KMS-11 (cell line): ENCODE measurements at regions not wholly inside any gene's neighbourhood (a gene's known extent, or its start where the extent isn't known, plus 50 kb on each side); places are given as distances from the start of the nearest gene placed in this dataset.
A peak's percentile ranks its signal among the peaks of the same experiment; 100 is the strongest.
"Not testable (repeated sequence)": the region's sequence is repeated elsewhere in the genome, so short reads cannot be mapped to it uniquely, and the experiment has no call there.

Experiments
- H2AFZ ChIP-seq: fragments of 200-600 bp; sonication (generic); 2 replicates; pipeline ENCODE4 v1.6.1; 2016; ENCODE audit warnings: antibody characterized with exemption, mixed run types, low read depth
- H3K27ac ChIP-seq: fragments of 200-600 bp; sonication (generic); 2 replicates; pipeline ENCODE4 v1.6.1; 2016; ENCODE audit warnings: mild to moderate bottlenecking, mixed run types
- H3K27me3 ChIP-seq: fragments of 200-600 bp; sonication (generic); 2 replicates; pipeline ENCODE4 v1.6.1; 2017; ENCODE audit warnings: mild to moderate bottlenecking, low read depth, mixed run types, moderate library complexity; ENCODE audit not compliant: insufficient read depth
- H3K36me3 ChIP-seq: fragments of 200-600 bp; sonication (generic); 2 replicates; pipeline ENCODE4 v1.6.1; 2017; ENCODE audit warnings: mild to moderate bottlenecking, mixed run types; ENCODE audit not compliant: insufficient read depth
- H3K4me1 ChIP-seq: fragments of 200-600 bp; sonication (generic); 2 replicates; pipeline ENCODE4 v1.6.1; 2016; ENCODE audit warnings: mild to moderate bottlenecking, low read depth, mixed run types; ENCODE audit not compliant: poor library complexity, severe bottlenecking
- H3K4me2 ChIP-seq: fragments of 200-600 bp; sonication (generic); 2 replicates; pipeline ENCODE4 v1.7.0; 2016; ENCODE audit warnings: mild to moderate bottlenecking, mixed run types
- H3K4me3 ChIP-seq: fragments of 200-600 bp; sonication (generic); IDR thresholded peaks from 2 replicates; pipeline ENCODE4 v1.6.1; 2017; ENCODE audit warnings: low read depth, low read length, mixed read lengths; ENCODE audit not compliant: insufficient read depth
- H3K79me2 ChIP-seq: fragments of 200-600 bp; sonication (generic); 2 replicates; pipeline ENCODE4 v1.6.1; 2016; ENCODE audit warnings: low read depth, mixed run types; ENCODE audit not compliant: insufficient read depth
- H3K9ac ChIP-seq: fragments of 200-600 bp; sonication (generic); 2 replicates; pipeline ENCODE4 v1.6.1; 2016; ENCODE audit warnings: mild to moderate bottlenecking, mixed run types
- H4K20me1 ChIP-seq: fragments of 200-600 bp; sonication (generic); 2 replicates; pipeline ENCODE4 v1.6.1; 2016; ENCODE audit warnings: mild to moderate bottlenecking, mixed run types; ENCODE audit not compliant: insufficient read depth
- TF ChIP-seq, protein P1 (sequence below): fragments of 200-600 bp; sonication (generic); conservative IDR thresholded peaks from 2 replicates; pipeline ENCODE4 v1.6.1; 2017; ENCODE audit warnings: low read depth, mild to moderate bottlenecking, antibody characterized with exemption, low read length, moderate library complexity, mixed read lengths

- no peaks in the 10 kb centered on the region for H3K79me2 ChIP-seq
- H3K27ac ChIP-seq = no peak overlapping the region
- TF ChIP-seq, protein P1, sequence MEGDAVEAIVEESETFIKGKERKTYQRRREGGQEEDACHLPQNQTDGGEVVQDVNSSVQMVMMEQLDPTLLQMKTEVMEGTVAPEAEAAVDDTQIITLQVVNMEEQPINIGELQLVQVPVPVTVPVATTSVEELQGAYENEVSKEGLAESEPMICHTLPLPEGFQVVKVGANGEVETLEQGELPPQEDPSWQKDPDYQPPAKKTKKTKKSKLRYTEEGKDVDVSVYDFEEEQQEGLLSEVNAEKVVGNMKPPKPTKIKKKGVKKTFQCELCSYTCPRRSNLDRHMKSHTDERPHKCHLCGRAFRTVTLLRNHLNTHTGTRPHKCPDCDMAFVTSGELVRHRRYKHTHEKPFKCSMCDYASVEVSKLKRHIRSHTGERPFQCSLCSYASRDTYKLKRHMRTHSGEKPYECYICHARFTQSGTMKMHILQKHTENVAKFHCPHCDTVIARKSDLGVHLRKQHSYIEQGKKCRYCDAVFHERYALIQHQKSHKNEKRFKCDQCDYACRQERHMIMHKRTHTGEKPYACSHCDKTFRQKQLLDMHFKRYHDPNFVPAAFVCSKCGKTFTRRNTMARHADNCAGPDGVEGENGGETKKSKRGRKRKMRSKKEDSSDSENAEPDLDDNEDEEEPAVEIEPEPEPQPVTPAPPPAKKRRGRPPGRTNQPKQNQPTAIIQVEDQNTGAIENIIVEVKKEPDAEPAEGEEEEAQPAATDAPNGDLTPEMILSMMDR = no peak
- H2AFZ ChIP-seq = no peak overlapping the region
- no peak overlapping the region for H3K4me3 ChIP-seq
- H3K9ac ChIP-seq = no peak overlapping the region
- no peak overlapping the region for H3K4me2 ChIP-seq
- H3K36me3 ChIP-seq = no peaks in the 10 kb centered on the region
- no peaks in the 10 kb centered on the region for H4K20me1 ChIP-seq
- no peaks in the 10 kb centered on the region for H3K27me3 ChIP-seq
- H3K4me1 ChIP-seq = no peaks in the 10 kb centered on the region
Measured at GRCh38 chrX:101823236-101823635, 108.6 kb downstream of the ZMAT1 start.

- H3K4me1 ChIP-seq, H3K4me2 ChIP-seq, H3K27ac ChIP-seq, H3K79me2 ChIP-seq, H3K4me3 ChIP-seq, H2AFZ ChIP-seq, H3K27me3 ChIP-seq, H3K36me3 ChIP-seq, H3K9ac ChIP-seq, H4K20me1 ChIP-seq: not testable (repeated sequence)
Measured at GRCh38 chrX:101817739-101818138, 114.1 kb downstream of the ZMAT1 start.

- no peaks in the 10 kb centered on the region for H3K27me3 ChIP-seq
- H4K20me1 ChIP-seq = no peaks in the 10 kb centered on the region
- H3K27ac ChIP-seq = no peak overlapping the region
- no peak overlapping the region for H3K4me3 ChIP-seq
- TF ChIP-seq, protein P1 = no peak
- H2AFZ ChIP-seq = no peak overlapping the region
- H3K79me2 ChIP-seq = no peaks in the 10 kb centered on the region
- H3K4me1 ChIP-seq = no peaks in the 10 kb centered on the region
- H3K4me2 ChIP-seq = no peak overlapping the region
- no peaks in the 10 kb centered on the region for H3K36me3 ChIP-seq
- H3K9ac ChIP-seq = no peak overlapping the region
Measured at GRCh38 chrX:101813200-101813599, 118.6 kb downstream of the ZMAT1 start.

- no peak overlapping the region for H3K27ac ChIP-seq
- no peak overlapping the region; the same call in 1 of the 2 replicates for H2AFZ ChIP-seq
- no peak overlapping the region for H3K4me3 ChIP-seq
- H3K4me2 ChIP-seq = no peak overlapping the region
- no peaks in the 10 kb centered on the region for H4K20me1 ChIP-seq
- H3K27me3 ChIP-seq = no peaks in the 10 kb centered on the region
- TF ChIP-seq, protein P1 = peak; percentile 53
- H3K79me2 ChIP-seq = no peaks in the 10 kb centered on the region
- H3K36me3 ChIP-seq = no peaks in the 10 kb centered on the region
- H3K9ac ChIP-seq = no peak overlapping the region
- no peaks in the 10 kb centered on the region for H3K4me1 ChIP-seq
Measured at GRCh38 chrX:101803451-101803850, 128.4 kb downstream of the ZMAT1 start.

- H3K4me2 ChIP-seq = peak overlapping the region; percentile 39; the same call in 1 of the 2 replicates
- H4K20me1 ChIP-seq = no peaks in the 10 kb centered on the region
- no peak overlapping the region for H3K27ac ChIP-seq
- no peaks in the 10 kb centered on the region for H3K4me1 ChIP-seq
- TF ChIP-seq, protein P1 = peak; percentile 76
- no peaks in the 10 kb centered on the region for H3K27me3 ChIP-seq
- H3K9ac ChIP-seq = no peak overlapping the region
- no peak overlapping the region for H3K4me3 ChIP-seq
- peak overlapping the region; percentile 55; the same call in 1 of the 2 replicates for H2AFZ ChIP-seq
- no peaks in the 10 kb centered on the region for H3K79me2 ChIP-seq
- H3K36me3 ChIP-seq = no peaks in the 10 kb centered on the region
Measured at GRCh38 chrX:101799387-101799786, 132.4 kb downstream of the ZMAT1 start.
